GM12878 (cell line): ENCODE measurements at regions not wholly inside any gene's neighbourhood (a gene's known extent, or its start where the extent isn't known, plus 50 kb on each side); places are given as distances from the start of the nearest gene placed in this dataset.

Experiments used
- ATAC-seq: fragments of 200-7000 bp; cut with Tn5 transposase; 3 replicates; pipeline ENCODE4 v1.9.1; 2020; ENCODE audit warnings: mild to moderate bottlenecking, moderate library complexity
- BruUV-seq: library from RNA; stranded (reverse); fragments of 400-500 nt; replicated peaks from 2 replicates; lab custom pipeline; 2021; lab: Mats Ljungman, UMichigan
- CTCF ChIA-PET: fragments of 300-600 bp; sonication (Branson Sonifier 250); formaldehyde crosslinking; extraction: SDS; loops from one replicate; lab custom pipeline; 2021; ENCODE audit warnings: inconsistent platforms; lab: Yijun Ruan, JAX
- POLR2A ChIA-PET: fragments of 350-600 bp; formaldehyde crosslinking; extraction: SDS; loops from one replicate; lab custom pipeline; 2021; ENCODE audit warnings: inconsistent platforms; lab: Charles Lee
- RAD21 ChIA-PET: fragments of 300-600 bp; sonication (Branson Sonifier 250); formaldehyde crosslinking; loops from one replicate; lab custom pipeline; 2023; ENCODE audit warnings: antibody characterized with exemption; ENCODE audit not compliant: unreplicated experiment; lab: Charles Lee
- SMC1A ChIA-PET: fragments of 300-600 bp; sonication (Branson Sonifier 250); formaldehyde crosslinking; loops from one replicate; lab custom pipeline; 2023; ENCODE audit not compliant: unreplicated experiment, uncharacterized antibody; lab: Charles Lee
- DNase-seq: peaks from one replicate; pipeline ENCODE4 v3.0.0-alpha.2; 2011; ENCODE audit warnings: low read depth, low spot score
- FAIRE-seq: peaks from 3 replicates; lab custom pipeline; 2011; peaks lifted over from hg19 to GRCh38; lab: Jason Lieb, UNC
- H2AFZ ChIP-seq: 2 replicates; pipeline ENCODE4 v1.6.0; 2011; ENCODE audit warnings: low read depth, low read length, control low read depth; ENCODE audit not compliant: control insufficient read depth
- H3K27ac ChIP-seq: 2 replicates; pipeline ENCODE4 v1.5.1; 2011; ENCODE audit warnings: control low read depth; ENCODE audit not compliant: control insufficient read depth, insufficient read depth
- H3K27me3 ChIP-seq, 2 experiments: replicated peaks in 1 of 2; 2 replicates each; pipeline versions ENCODE4 v1.6.0 to v1.6.1; 2011; ENCODE audit warnings: low read length in 1 of 2; ENCODE audit not compliant: control insufficient read depth in 2 of 2, insufficient read depth in 2 of 2
- H3K36me3 ChIP-seq, 2 experiments: 2 replicates each; pipeline ENCODE4 v1.5.1; 2011; ENCODE audit warnings: low read length in 1 of 2; ENCODE audit not compliant: control insufficient read depth in 2 of 2, insufficient read depth in 2 of 2
- H3K4me1 ChIP-seq: 2 replicates; pipeline ENCODE4 v1.6.1; 2011; ENCODE audit warnings: mild to moderate bottlenecking, low read length, moderate library complexity, mixed read lengths; ENCODE audit not compliant: control insufficient read depth, insufficient read depth
- H3K4me2 ChIP-seq: 2 replicates; pipeline ENCODE4 v1.6.0; 2011; ENCODE audit warnings: control low read depth; ENCODE audit not compliant: control insufficient read depth, insufficient read depth
- H3K4me3 ChIP-seq: fragments of 200-600 bp; sonication (generic); 2 replicates; pipeline ENCODE4 v1.5.1; 2016
- H3K79me2 ChIP-seq: 2 replicates; pipeline ENCODE4 v1.6.0; 2011; ENCODE audit warnings: low read length; ENCODE audit not compliant: control insufficient read depth, insufficient read depth
- H3K9ac ChIP-seq: 2 replicates; pipeline ENCODE4 v1.8.0; 2011; ENCODE audit warnings: low read length, control low read depth, mixed read lengths; ENCODE audit not compliant: control insufficient read depth, insufficient read depth
- H3K9me3 ChIP-seq: replicated peaks from 3 replicates; pipeline ENCODE4 v1.5.1; 2011; ENCODE audit warnings: mild to moderate bottlenecking, low read length; ENCODE audit not compliant: control insufficient read depth, insufficient read depth
- H4K20me1 ChIP-seq: 2 replicates; pipeline ENCODE4 v1.6.0; 2011; ENCODE audit not compliant: control insufficient read depth, insufficient read depth
- BMI1 ChIP-seq: fragments of 450-650 bp; IDR thresholded peaks from 2 replicates; pipeline ENCODE4 v1.6.1; 2016; ENCODE audit warnings: mild to moderate bottlenecking, moderate library complexity, borderline replicate concordance
- DPF2 ChIP-seq: fragments of 450-650 bp; IDR thresholded peaks from 2 replicates; pipeline ENCODE4 v1.6.1; 2017; ENCODE audit warnings: mild to moderate bottlenecking
- JUNB ChIP-seq: IDR thresholded peaks from 2 replicates; pipeline ENCODE4 v1.6.1; 2016; ENCODE audit warnings: antibody characterized with exemption, mild to moderate bottlenecking
- MAX ChIP-seq: IDR thresholded peaks from 2 replicates; pipeline ENCODE4 v1.6.1; 2012; ENCODE audit warnings: low read depth, low read length, improper control_type of control experiment
- PBX3 ChIP-seq: IDR thresholded peaks from 2 replicates; pipeline ENCODE4 v1.6.1; 2011; ENCODE audit warnings: mild to moderate bottlenecking, low read depth, low read length, moderate library complexity; ENCODE audit not compliant: insufficient replicate concordance
- PML ChIP-seq: IDR thresholded peaks from 2 replicates; pipeline ENCODE4 v1.6.1; 2012; ENCODE audit warnings: low read length, inconsistent platforms
- RAD21 ChIP-seq: IDR thresholded peaks from 2 replicates; pipeline ENCODE4 v1.6.1; 2011; ENCODE audit warnings: mild to moderate bottlenecking, low read depth, low read length, moderate library complexity; ENCODE audit not compliant: insufficient read depth
- RB1 ChIP-seq: fragments of 450-650 bp; formaldehyde crosslinking; IDR thresholded peaks from 2 replicates; pipeline ENCODE4 v1.6.1; 2017; ENCODE audit warnings: mild to moderate bottlenecking, borderline replicate concordance
- TCF7 ChIP-seq: IDR thresholded peaks from 2 replicates; pipeline ENCODE4 v1.6.1; 2014; ENCODE audit warnings: antibody characterized with exemption, borderline replicate concordance
- YBX1 ChIP-seq: fragments of 450-650 bp; IDR thresholded peaks from 2 replicates; pipeline ENCODE4 v1.6.1; 2016; ENCODE audit warnings: antibody characterized with exemption
- ZBED1 ChIP-seq: IDR thresholded peaks from 2 replicates; pipeline ENCODE4 v1.6.1; 2016; ENCODE audit warnings: borderline replicate concordance
- ZNF622 ChIP-seq: fragments of 450-650 bp; IDR thresholded peaks from 2 replicates; pipeline ENCODE4 v1.6.1; 2017; ENCODE audit warnings: mild to moderate bottlenecking, inconsistent platforms
- WGBS: methylation state at CpG from one replicate; pipeline ENCODE4 v1.1.6; 2016; ENCODE audit warnings: low lambda C conversion rate; ENCODE audit not compliant: insufficient replicate concordance, insufficient coverage; ENCODE audit errors: missing lambda C conversion rate; 5-methylcytosine and 5-hydroxymethylcytosine counted together
- in situ Hi-C: fragments of 300-500 bp; cut with MboI; formaldehyde crosslinking; loops from 9 replicates; pipeline ENCODE4 v1.14.3; 2018; ENCODE audit warnings: mixed read lengths
- intact Hi-C: fragments of 100-400 bp; cut with micrococcal nuclease; formaldehyde crosslinking; loops from one replicate; pipeline ENCODE4 v1.14.2; 2022; ENCODE audit not compliant: unreplicated experiment
- TF ChIP-seq, protein P1 (sequence below): fragments of 450-650 bp; IDR thresholded peaks from 2 replicates; pipeline ENCODE4 v1.6.1; 2016; ENCODE audit warnings: mild to moderate bottlenecking, moderate library complexity, borderline replicate concordance
- TF ChIP-seq, protein P2 (sequence below): IDR thresholded peaks from 2 replicates; pipeline ENCODE4 v1.6.1; 2012; ENCODE audit warnings: low read depth, low read length, improper control_type of control experiment

DNA sequence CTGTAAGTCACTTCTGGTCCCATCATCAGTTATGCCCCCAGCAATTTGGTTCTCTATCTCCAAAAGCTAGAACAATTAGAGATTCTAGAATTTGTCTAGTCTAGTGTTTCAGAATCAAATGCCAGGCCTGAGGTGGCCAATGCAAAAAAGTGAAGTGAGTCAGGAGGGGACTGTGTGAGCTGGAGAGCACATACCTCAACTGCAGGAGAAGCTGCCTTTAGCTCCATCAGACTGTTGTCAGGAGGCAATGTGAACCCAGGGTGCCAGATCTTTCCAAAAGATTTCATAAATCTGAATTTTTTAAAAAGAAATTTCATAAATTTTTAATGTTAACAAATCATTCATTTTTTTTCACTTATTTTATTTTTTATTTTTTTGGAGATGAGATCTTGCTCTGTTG, 80.7 kb upstream of the EOMES start (continued):
- TF ChIP-seq, protein P1, sequence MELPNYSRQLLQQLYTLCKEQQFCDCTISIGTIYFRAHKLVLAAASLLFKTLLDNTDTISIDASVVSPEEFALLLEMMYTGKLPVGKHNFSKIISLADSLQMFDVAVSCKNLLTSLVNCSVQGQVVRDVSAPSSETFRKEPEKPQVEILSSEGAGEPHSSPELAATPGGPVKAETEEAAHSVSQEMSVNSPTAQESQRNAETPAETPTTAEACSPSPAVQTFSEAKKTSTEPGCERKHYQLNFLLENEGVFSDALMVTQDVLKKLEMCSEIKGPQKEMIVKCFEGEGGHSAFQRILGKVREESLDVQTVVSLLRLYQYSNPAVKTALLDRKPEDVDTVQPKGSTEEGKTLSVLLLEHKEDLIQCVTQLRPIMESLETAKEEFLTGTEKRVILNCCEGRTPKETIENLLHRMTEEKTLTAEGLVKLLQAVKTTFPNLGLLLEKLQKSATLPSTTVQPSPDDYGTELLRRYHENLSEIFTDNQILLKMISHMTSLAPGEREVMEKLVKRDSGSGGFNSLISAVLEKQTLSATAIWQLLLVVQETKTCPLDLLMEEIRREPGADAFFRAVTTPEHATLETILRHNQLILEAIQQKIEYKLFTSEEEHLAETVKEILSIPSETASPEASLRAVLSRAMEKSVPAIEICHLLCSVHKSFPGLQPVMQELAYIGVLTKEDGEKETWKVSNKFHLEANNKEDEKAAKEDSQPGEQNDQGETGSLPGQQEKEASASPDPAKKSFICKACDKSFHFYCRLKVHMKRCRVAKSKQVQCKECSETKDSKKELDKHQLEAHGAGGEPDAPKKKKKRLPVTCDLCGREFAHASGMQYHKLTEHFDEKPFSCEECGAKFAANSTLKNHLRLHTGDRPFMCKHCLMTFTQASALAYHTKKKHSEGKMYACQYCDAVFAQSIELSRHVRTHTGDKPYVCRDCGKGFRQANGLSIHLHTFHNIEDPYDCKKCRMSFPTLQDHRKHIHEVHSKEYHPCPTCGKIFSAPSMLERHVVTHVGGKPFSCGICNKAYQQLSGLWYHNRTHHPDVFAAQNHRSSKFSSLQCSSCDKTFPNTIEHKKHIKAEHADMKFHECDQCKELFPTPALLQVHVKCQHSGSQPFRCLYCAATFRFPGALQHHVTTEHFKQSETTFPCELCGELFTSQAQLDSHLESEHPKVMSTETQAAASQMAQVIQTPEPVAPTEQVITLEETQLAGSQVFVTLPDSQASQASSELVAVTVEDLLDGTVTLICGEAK, result no peak
- TF ChIP-seq BMI1 (no peak), DPF2 (no peak), YBX1 (no peak), PBX3 (no peak), ZBED1 (no peak), MAX (no peak)

GRCh38 chr3:27805282-27805681, 83.2 kb upstream of the EOMES start:
- RAD21 ChIA-PET, result interaction anchor here (0.6 kb wide), 1 partner anchor 33 kb away, joined by 4 read pairs; no protein-coding TSS in a partner anchor
- TF ChIP-seq PML (no peak), JUNB (no peak), ZNF622 (no peak), RAD21 (no peak), TCF7 (no peak), RB1 (no peak)
- TF ChIP-seq, protein P2, sequence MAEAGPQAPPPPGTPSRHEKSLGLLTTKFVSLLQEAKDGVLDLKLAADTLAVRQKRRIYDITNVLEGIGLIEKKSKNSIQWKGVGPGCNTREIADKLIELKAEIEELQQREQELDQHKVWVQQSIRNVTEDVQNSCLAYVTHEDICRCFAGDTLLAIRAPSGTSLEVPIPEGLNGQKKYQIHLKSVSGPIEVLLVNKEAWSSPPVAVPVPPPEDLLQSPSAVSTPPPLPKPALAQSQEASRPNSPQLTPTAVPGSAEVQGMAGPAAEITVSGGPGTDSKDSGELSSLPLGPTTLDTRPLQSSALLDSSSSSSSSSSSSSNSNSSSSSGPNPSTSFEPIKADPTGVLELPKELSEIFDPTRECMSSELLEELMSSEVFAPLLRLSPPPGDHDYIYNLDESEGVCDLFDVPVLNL, result no peak

More at GRCh38 chr3:27805282-27805681, 83.2 kb upstream of the EOMES start:
- H3K27ac ChIP-seq, result no peak overlapping the region
- no peak overlapping the region for H2AFZ ChIP-seq
- no peak for FAIRE-seq
- H3K4me3 ChIP-seq, result no peak overlapping the region
- ChIA-PET POLR2A (interaction anchor here (0.8 kb wide), 1 partner anchor 22 kb away, joined by 3 read pairs; no protein-coding TSS in a partner anchor), SMC1A (interaction anchor here (0.8 kb wide), 1 partner anchor 24 kb away, joined by 3 read pairs; no protein-coding TSS in a partner anchor), CTCF (interaction anchor here (0.7 to 1.4 kb wide), 3 partner anchors 13 to 70 kb away, joined by 3 read pairs; no protein-coding TSS in a partner anchor)
- WGBS, result 35% methylated on average over 2 of the region's 2 CpGs
- in situ Hi-C loops, result no loop called here
- no peaks in the 10 kb centered on the region for H3K36me3 ChIP-seq
- no peaks in the 10 kb centered on the region for H3K9me3 ChIP-seq
- no peaks in the 10 kb centered on the region for H3K4me1 ChIP-seq
- intact Hi-C loops, result no loop called here
- H4K20me1 ChIP-seq, result no peaks in the 10 kb centered on the region
- H3K79me2 ChIP-seq, result no peaks in the 10 kb centered on the region
- no peak for DNase-seq
- no peak overlapping the region for H3K4me2 ChIP-seq
- no peaks in the 10 kb centered on the region for H3K27me3 ChIP-seq
- H3K9ac ChIP-seq, result no peak overlapping the region
- no TSS peak for BruUV-seq
- no peak for ATAC-seq
